ENCODE measurements at regions not wholly inside any gene's neighbourhood (a gene's known extent, or its start where the extent isn't known, plus 50 kb on each side); places are given as distances from the start of the nearest gene placed in this dataset.
"Not testable (repeated sequence)": the region's sequence is repeated elsewhere in the genome, so short reads cannot be mapped to it uniquely, and the experiment has no call there.

DNA sequence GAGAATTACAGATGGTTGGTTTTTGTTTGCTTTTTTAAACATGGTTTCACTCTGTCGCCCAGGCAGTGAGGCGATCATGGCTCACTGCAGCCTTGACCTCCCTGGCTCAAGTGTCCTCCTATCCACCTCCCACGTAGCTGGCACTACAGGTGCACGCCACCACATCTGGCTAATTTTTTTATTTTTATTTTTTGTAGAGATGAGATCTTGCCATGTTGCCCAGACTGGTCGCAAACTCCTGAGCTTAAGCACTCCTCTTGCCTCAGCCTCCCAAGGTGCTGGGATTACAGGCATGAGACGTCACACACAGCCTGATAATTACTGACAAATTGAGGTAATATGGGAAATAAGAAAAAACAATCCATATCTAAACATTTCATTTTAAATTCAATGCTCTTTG is 110.5 kb upstream of the ZSWIM2 start:
- Histone ChIP-seq H3K27me3 (no peaks in the 10 kb centered on the region), H3K4me1 (no peaks in the 10 kb centered on the region; the same call in 1 of the 2 replicates), H3K36me3 (no peaks in the 10 kb centered on the region), H3K27ac (no peak overlapping the region), H3K4me3 (no peak overlapping the region), H3K9me3 (replicated peaks) (0 out of 2 replicates have a peak, but pooled peaks cover 3% of the 10 kb centered on the region)
- DNase-seq = peak in 1 of 2 experiments; percentile 2

DNA sequence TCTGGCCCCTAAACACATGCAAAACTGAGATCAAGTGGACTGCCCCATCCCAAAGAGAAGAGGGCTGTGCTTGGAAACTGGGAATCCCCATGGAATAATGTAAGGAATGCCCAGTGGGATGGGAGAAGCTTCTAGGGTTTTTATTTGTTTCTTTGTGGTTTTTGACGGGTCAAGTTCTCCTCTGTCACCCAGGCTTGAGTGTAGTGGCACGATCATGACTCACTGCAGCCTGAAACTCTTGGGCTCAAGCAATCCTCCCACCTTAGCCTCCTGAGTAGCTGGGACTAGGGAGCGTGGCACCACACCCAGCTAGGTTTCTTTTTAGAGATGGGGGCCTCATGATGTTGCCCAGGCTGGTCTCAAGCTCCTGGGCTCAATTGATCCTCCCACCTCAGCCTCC is 101.7 kb upstream of the ZSWIM2 start:
- Histone ChIP-seq H3K4me3 (no peak overlapping the region), H3K36me3 (no peaks in the 10 kb centered on the region), H3K9me3 (replicated peaks) (no peaks in the 10 kb centered on the region), H3K27me3 (no peaks in the 10 kb centered on the region), H3K4me1 (no peaks in the 10 kb centered on the region), H3K27ac (no peak overlapping the region)
- peak in 1 of 2 experiments; percentile 43 for DNase-seq

DNA sequence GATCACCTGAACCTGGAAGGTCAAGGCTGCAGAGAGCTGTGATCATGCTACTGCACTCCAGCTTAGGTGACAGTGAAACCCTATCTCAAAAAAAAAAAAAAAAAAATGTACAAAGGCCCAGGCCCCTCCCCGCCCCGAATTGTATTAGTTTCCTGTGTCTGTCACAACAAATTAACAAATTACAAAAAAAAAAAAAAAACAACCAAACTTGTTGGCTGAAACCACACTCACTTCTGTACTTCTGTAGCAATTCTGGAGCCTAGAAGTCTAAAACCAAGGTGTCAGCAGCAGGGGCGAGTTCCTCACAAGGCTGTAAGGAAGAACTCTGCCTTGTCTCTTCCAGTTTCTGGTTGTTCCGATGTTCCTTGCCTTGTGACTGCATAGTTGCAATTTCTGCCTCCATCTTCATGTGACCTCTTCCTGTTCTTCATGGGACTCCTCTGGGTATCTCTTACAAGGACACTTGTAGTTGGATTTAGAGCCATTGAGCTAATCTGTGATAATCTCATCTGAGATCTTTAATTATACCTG is 100.8 kb upstream of the ZSWIM2 start:
- no peaks in the 10 kb centered on the region for H3K27me3 ChIP-seq
- no peak overlapping the region for H3K4me3 ChIP-seq
- no peaks in the 10 kb centered on the region for H3K9me3 ChIP-seq (replicated peaks)
- H3K36me3 ChIP-seq = no peaks in the 10 kb centered on the region
- no peak overlapping the region for H3K27ac ChIP-seq
- H3K4me1 ChIP-seq = no peaks in the 10 kb centered on the region
- no peak for DNase-seq

DNA sequence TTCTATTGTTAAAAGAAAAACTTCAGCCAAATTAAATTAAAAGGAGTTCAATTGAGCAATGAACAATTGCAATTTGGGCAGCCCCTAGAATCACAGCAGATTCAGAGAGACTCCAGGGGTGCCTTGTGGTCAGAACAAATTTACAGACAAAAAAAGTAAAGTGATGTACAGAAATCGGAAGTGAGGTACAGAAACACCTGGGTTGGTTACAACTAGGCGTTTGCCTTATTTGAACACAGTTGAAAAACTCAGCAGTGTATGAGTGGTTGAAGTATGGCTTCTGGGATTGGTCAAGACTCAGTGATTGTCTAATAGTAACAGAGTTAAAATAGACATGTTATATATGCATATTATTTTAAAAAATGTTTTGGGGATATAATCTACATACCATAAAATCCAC is 98.5 kb upstream of the ZSWIM2 start:
- H3K9me3 ChIP-seq (replicated peaks) = no peaks in the 10 kb centered on the region
- DNase-seq = no peak
- no peaks in the 10 kb centered on the region for H3K4me1 ChIP-seq
- H3K27ac ChIP-seq = no peak overlapping the region
- no peaks in the 10 kb centered on the region for H3K27me3 ChIP-seq
- no peak overlapping the region for H3K4me3 ChIP-seq
- H3K36me3 ChIP-seq = no peaks in the 10 kb centered on the region

DNA sequence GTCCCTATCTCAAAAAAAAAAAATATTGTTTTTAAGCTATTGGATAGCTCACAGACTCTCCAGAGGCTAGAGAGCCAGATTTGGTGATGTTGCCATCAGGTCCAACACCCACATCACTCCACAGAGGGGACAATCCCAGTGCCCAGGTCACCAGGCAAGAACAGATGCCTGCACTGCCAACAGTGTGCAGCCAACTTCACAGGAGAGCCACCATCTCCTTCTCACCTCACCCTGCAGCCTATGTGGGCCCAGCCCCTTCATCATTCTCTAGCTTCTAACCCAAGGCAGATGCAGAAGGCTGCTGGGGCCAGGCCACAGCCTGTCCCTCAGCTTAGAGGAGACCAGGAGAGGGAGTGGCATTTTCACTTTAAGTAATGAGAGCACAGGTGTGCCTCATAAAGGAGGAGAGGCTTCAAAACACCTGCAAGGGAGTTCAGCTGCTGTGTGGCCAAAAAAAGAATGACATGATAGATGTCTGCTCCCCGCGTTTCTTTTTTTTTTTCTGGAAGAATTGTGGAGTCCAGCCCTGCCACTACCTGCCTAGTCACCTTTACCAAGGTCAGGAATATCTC is 98.0 kb upstream of the ZSWIM2 start:
- H3K4me3 ChIP-seq = no peak overlapping the region
- H3K27me3 ChIP-seq = no peaks in the 10 kb centered on the region
- H3K27ac ChIP-seq = no peak overlapping the region
- H3K4me1 ChIP-seq = no peaks in the 10 kb centered on the region
- DNase-seq = no peak
- no peaks in the 10 kb centered on the region for H3K9me3 ChIP-seq (replicated peaks)
- H3K36me3 ChIP-seq = no peaks in the 10 kb centered on the region

DNA sequence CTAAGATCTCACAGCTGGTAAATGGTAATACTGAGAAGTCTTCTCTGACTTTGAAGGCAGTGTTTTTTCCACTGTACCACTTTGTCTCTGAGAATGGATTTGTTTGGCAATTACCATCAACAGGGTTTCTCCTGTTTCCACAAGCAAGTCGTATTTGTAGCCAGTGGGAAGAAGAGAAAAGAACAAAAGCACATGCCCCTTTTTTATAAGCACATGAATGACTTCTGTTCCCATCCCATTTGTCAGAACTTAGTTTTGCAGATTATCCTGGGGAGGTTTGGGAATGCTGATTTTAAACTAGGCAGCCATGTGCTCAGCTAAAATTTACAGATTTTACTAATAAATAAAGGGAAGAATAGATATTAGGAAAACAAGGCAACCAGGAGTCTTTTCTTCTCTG is 92.9 kb upstream of the ZSWIM2 start:
- Histone ChIP-seq H3K4me1 (no peaks in the 10 kb centered on the region), H3K27ac (no peak overlapping the region), H3K27me3 (no peaks in the 10 kb centered on the region), H3K4me3 (no peak overlapping the region), H3K36me3 (no peaks in the 10 kb centered on the region), H3K9me3 (replicated peaks) (no peaks in the 10 kb centered on the region)
- no peak for DNase-seq

DNA sequence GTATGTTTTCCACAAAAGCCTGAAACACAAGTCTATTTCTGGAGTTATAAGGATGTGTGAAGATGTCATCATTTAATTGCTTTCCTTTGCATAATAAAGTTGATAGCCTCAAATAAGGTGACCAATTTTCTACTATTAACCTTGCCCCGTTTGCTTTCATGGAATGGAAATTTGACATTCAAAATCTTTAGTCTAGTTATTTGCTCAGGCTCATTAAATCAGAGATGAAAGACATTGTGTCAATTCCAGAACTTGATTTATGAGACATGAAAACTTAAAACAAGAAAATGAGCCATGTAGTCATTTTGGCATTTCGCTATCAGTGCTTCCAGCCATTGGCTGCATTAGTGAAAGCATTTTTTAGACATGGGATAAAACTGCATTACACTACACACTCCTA is 91.5 kb upstream of the ZSWIM2 start:
- Histone ChIP-seq H3K4me1 (no peaks in the 10 kb centered on the region), H3K27ac (no peak overlapping the region), H3K9me3 (replicated peaks) (no peaks in the 10 kb centered on the region), H3K4me3 (no peak overlapping the region), H3K36me3 (no peaks in the 10 kb centered on the region), H3K27me3 (no peaks in the 10 kb centered on the region)
- DNase-seq = no peak

DNA sequence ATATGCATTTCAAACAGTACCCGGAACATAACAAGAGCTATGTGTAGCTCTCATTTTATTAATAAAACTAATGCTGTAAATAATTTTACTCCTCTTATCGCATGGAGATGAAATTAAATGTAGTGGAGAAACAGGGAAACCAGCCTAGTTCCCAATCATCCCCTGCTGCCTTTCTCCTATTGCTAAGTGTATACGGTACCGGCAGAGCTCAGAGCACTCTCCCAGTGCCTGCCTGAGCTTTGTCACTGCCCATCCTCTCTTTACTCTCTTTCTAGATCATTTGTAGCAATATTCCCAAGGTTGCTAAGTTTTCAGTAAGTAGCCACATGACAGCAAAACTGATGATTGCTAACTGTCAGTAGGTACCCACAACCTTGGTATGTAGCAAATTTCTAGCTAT is 85.5 kb upstream of the ZSWIM2 start:
- Histone ChIP-seq H3K36me3 (no peaks in the 10 kb centered on the region), H3K9me3 (replicated peaks) (no peaks in the 10 kb centered on the region), H3K27ac (no peak overlapping the region), H3K4me3 (no peak overlapping the region), H3K27me3 (no peaks in the 10 kb centered on the region), H3K4me1 (no peaks in the 10 kb centered on the region)
- no peak for DNase-seq

DNA sequence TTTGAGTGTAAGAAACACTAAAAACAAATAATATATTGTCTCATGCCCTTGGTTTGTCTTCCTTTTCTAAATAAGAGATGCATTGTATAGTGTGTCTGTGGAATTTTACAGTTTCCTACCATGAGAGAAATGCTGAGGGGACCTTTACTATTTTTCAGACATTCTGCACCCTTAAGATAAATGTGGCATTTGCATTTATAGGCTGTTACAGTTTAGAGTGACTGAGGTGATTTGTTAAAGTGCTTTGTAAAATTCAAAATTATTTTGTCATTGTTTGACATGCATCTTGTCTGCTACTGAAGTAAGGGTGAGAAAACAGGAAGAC is 78.9 kb upstream of the ZSWIM2 start:
- Histone ChIP-seq H3K27ac (no peak overlapping the region), H3K27me3 (no peaks in the 10 kb centered on the region), H3K4me3 (no peak overlapping the region), H3K4me1 (no peaks in the 10 kb centered on the region), H3K36me3 (no peaks in the 10 kb centered on the region), H3K9me3 (replicated peaks) (no peaks in the 10 kb centered on the region)
- DNase-seq = no peak

DNA sequence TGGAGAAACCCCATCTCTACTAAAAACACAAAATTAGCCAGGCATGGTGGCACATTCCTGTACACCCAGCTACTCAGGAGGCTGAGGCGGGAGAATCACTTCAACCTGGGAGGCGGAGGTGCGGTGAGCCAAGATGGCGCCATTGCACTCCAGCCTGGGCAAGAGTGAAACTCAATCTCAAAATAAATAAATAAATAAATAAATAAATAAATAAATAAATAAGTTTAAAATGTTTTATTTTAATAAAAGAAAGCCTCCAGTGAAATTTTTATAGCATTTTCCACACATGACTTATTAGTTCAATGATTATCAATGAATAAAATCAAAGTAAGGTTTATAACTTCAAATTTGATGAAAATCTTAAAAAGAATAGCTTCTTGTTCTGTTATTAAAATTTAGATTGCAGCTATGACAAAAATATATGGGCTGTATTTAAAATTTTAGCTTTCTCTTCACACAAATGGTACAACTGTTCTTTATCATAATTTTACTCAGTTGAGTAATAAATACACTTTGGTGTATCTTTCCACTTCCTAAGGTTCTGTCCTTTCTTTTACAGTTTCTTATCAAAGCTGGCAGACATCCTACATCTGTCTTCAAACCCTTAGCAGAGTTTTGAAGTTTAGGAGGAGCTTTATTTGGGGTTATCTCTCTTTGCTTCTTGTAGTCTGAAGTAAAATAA is 78.4 kb upstream of the ZSWIM2 start:
- Histone ChIP-seq H3K4me3 (no peak overlapping the region), H3K36me3 (no peaks in the 10 kb centered on the region), H3K4me1 (no peaks in the 10 kb centered on the region), H3K27me3 (no peaks in the 10 kb centered on the region), H3K9me3 (replicated peaks) (no peaks in the 10 kb centered on the region), H3K27ac (no peak overlapping the region)
- no peak for DNase-seq

DNA sequence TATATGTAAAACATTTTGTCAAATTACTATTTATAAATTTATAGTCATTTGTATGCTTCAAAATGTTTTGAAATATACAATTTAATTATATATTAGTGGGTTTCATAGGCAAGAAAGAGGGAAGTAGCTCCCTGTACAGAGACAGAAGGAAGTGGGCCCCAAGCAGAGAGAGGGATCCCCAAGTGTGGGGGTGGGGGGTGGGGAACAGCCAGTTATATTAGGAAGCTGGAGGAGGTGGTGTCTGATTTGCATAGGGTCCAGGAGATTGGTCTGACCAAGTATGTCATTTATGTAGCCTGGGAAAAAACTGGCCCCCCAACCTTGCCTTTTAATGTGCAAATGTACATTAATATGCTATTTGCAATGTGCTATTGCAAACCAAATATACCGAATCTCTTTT is 76.5 kb upstream of the ZSWIM2 start:
- H3K27ac ChIP-seq = no peak overlapping the region
- no peak for DNase-seq

DNA sequence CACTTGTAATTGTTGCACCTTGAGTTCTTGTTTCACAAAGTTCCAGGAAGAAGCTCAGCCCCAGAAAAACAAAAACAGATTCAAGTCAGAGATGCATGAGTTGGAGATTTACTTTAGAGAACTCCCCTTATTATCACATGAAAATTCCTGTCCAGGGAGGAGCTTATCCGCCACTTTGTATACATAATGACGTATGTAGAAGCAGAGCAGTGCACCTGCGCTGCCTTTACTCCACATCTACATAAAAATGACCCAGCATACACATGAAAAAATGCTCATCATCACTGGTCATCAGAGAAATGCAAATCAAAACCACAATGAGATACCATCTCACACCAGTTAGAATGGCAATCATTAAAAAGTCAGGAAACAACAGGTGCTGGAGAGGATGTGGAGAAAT is 73.3 kb upstream of the ZSWIM2 start:
- not testable (repeated sequence) for H3K27ac ChIP-seq; DNase-seq; H3K4me3 ChIP-seq; H3K9me3 ChIP-seq (replicated peaks); H3K27me3 ChIP-seq; H3K4me1 ChIP-seq; H3K36me3 ChIP-seq

More for the DNA sequence above, 76.5 kb upstream of the ZSWIM2 start:
- H3K4me3 ChIP-seq = no peak overlapping the region
- H3K4me1 ChIP-seq = no peaks in the 10 kb centered on the region
- no peaks in the 10 kb centered on the region for H3K36me3 ChIP-seq
- H3K9me3 ChIP-seq (replicated peaks) = no peaks in the 10 kb centered on the region
- no peaks in the 10 kb centered on the region for H3K27me3 ChIP-seq

DNA sequence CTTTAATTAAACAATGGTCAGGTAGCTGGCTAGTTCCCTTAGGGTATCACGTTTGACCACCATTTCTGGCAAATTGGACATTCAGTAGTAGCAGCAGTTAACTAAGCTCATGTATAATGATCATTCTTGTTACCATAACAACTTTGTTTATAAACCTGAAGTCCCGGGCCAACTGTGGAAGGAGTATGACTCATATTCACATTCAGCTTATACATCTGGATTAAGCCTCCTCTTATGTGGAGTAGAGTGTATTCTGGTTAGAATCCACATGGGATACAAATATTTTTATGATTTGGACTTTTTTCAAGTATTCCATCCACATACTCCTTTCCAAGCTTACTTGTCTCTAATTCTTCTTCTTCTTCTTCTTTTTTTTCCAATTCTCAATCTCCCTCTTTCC is 70.3 kb upstream of the ZSWIM2 start:
- Histone ChIP-seq H3K4me3 (no peak overlapping the region), H3K4me1 (peaks cover 7% of the 10 kb centered on the region; the same call in 1 of the 2 replicates), H3K27ac (no peak overlapping the region), H3K9me3 (replicated peaks) (no peaks in the 10 kb centered on the region), H3K27me3 (no peaks in the 10 kb centered on the region), H3K36me3 (no peaks in the 10 kb centered on the region)
- peak; percentile 61 to 76 for DNase-seq

DNA sequence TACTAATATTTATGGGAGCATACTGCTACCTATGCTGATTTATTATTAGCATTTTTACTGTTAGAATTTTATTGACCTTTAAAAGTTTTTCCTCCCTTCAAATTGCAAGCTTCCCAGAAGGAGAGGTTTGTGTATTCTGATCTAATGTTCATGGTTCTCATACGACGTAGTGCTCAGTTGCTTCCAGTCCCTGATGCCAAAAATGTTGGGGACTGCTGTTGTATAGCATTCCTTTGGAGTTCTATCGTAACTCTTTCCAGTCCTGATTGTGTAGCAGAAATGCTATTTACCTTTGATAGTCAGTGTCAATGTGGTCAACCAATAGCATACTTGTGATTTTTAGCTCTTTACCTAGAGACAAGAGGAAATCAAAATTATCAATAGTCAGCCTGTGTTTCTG is 69.5 kb upstream of the ZSWIM2 start:
- Histone ChIP-seq H3K4me3 (no peak overlapping the region), H3K36me3 (no peaks in the 10 kb centered on the region), H3K9me3 (replicated peaks) (no peaks in the 10 kb centered on the region), H3K4me1 (peaks cover 7% of the 10 kb centered on the region; the same call in 1 of the 2 replicates), H3K27me3 (no peaks in the 10 kb centered on the region), H3K27ac (no peak overlapping the region)
- DNase-seq = no peak

DNA sequence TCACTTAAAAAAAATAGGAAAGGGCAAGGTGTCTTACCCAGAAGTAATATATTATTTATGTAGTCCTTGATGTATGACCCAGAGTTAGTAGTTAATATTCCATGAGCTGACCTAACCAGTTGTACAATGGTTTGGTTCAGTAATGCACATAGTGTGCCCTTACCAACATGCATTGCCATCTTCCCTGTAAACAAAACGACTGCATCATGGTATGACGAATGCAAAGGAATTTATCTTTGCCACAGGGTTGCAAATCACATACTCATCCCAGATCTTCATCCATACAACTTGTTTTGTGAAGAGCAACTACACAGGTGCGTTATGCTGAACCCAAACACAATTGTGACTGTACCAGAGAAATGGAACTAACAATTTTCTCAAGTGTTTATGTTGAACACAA is 68.9 kb upstream of the ZSWIM2 start:
- H3K4me3 ChIP-seq = no peak overlapping the region
- no peaks in the 10 kb centered on the region for H3K9me3 ChIP-seq (replicated peaks)
- no peak overlapping the region for H3K27ac ChIP-seq
- DNase-seq = no peak
- no peaks in the 10 kb centered on the region for H3K36me3 ChIP-seq
- peaks cover 9% of the 10 kb centered on the region; the same call in 1 of the 2 replicates for H3K4me1 ChIP-seq
- H3K27me3 ChIP-seq = no peaks in the 10 kb centered on the region

DNA sequence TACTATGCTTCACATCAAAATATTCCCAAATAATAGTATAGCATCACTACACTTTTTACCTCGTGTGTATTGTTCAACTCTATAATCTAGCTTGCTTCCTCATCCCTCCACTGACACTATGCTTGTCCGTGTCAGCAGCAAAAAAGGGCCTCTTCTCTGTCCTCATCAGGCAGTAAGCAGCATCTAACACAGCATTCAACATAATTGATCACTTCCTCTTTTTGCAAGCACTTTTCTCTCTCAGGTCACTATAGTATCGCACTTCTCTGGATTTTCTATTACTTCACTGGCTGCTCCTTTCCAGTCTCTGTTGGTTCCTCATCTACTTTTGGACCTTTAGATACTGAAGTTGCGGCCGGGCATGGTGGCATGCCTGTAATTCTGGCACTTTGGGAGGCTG is 64.9 kb upstream of the ZSWIM2 start:
- H3K27ac ChIP-seq = no peak overlapping the region
- H3K27me3 ChIP-seq = no peaks in the 10 kb centered on the region
- peaks cover 6% of the 10 kb centered on the region; the same call in 1 of the 2 replicates for H3K4me1 ChIP-seq
- H3K4me3 ChIP-seq = no peak overlapping the region
- H3K36me3 ChIP-seq = no peaks in the 10 kb centered on the region
- no peaks in the 10 kb centered on the region for H3K9me3 ChIP-seq (replicated peaks)
- DNase-seq = no peak
